Inflammatory macrophage (primary cell): ENCODE measurements at regions not wholly inside any gene's neighbourhood (a gene's known extent, or its start where the extent isn't known, plus 50 kb on each side); places are given as distances from the start of the nearest gene placed in this dataset.
"Not testable (repeated sequence)": the region's sequence is repeated elsewhere in the genome, so short reads cannot be mapped to it uniquely, and the experiment has no call there.

Source experiments
- DNase-seq, 2 donors: peaks; one replicate each; pipeline ENCODE4 v3.0.0-alpha.2; 2020 to 2022

DNA sequence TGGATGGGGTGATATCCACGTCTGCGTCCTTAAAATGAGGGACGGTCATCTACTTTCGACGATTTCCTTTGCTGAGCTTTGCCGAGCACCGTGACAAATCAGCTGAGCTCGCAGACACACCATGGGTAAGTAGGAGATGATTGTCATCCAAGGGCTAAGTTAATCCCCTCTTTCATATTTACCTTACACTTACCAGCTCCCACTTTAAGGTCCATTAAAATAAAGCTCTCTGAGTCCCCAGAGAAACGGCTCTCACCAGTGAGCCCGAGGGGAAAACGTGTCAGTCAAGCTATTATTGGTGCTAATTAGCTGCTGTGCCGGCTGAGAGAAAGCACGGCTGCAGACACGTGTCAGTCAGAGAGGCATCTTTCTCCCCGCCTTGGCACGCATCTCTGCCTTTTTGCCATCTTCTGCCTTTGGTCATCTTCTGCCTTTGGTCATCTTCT lies 72.2 kb downstream of the CRLF2 start:
- no peak for DNase-seq

DNA sequence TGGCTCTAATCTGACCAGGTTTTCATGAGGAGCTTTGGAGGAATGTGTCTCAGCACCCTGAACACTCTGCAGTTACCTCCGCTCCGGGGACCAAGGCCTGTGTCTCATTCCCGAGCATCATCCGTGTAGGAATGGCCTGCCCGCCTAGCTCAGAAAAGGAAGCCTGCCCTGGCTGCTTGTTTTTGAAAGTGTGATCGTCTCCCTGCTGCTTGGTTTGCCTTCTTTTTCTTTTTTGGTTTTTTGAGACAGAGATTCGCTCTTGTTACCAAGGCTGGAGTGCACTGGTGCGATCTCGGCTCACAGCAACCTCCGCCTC lies 73.3 kb downstream of the CRLF2 start:
- DNase-seq, result no peak

GRCh38 chrX:1138476-1139184 lies 73.8 kb downstream of the CRLF2 start:
- DNase-seq, result no peak

DNA sequence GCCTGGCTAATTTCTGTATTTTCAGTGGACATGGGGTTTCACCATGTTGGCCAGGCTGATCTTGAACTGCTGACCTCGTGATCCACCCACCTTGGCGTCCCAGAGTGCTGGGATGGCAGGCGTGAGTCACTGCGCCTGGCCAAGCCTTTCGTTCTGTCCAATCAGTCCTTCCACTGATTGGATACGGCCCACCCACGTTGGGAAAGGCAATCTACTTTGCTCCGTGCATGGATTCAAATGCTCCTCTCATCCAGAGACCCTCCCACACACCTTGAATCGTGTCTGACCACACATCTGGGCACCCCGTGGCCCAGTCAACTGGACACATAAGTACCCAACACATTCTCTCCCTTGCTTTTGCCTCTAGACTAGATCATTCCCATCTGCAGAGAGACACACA lies 74.9 kb downstream of the CRLF2 start:
- DNase-seq, result no peak

DNA sequence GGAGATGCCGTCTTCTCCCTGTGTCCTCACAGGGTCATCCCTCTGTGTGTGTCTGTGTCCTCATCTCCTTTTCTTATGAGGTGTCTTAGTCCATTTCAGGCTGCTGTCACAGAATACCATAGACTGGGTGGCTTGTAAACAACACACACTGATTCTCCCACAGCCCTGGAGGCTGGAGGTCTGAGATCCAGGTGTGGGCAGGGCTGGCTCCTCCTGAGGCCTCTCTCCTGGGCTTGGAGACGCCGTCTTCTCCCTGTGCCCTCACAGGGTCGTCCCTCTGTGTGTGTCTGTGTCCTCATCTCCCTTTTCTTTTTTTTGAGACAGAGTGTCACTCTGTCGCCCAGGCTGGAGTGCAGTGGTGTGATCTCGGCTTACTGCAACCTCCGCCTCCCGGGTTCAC lies 75.9 kb downstream of the CRLF2 start:
- not testable (repeated sequence) for DNase-seq

- no peak for DNase-seq
These were observed 77.5 kb downstream of the CRLF2 start for GRCh38 chrX:1134976-1135375.

GRCh38 chrX:1134156-1134555 lies 78.3 kb downstream of the CRLF2 start:
- no peak for DNase-seq

DNA sequence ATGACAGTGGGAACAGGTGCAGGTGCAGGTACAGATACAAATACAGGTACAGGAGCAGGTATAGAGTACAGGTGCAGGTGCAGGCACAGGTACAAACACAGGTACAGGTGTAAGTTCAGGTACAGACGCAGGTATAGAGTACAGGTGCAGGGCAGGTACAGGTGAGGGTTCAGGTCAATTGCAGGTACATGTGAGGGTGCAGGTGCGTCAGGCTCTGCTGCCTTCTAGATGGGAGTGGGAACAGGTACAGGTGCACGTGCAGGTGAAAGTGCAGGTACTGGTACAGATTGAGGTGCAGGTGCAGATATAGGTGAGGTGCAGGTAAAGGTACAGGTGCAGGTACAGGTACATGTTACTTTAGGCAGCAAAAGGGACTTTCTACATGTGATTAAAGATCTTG lies 85.7 kb downstream of the CRLF2 start:
- DNase-seq, result no peak

GRCh38 chrX:1124531-1124930 lies 87.9 kb downstream of the CRLF2 start:
- DNase-seq, result no peak

DNA sequence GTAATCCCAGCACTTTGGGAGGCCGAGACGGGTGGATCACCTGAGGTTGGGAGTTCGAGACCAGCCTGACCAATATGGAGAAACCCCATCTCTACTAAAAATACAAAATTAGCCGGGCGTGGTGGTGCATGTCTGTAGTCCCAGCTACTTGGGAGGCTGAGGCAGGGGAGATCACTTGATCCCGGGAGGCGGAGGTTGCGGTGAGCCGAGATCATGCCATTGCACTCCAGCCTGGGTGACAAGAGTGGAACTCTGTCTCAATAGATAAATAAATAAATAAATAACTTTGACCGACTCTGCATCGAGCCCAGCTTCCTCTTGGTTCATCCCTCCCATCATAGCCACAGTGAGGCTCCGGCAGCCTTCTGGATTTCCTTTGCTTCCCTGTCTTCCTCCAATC lies 89.6 kb downstream of the CRLF2 start:
- not testable (repeated sequence) for DNase-seq

DNA sequence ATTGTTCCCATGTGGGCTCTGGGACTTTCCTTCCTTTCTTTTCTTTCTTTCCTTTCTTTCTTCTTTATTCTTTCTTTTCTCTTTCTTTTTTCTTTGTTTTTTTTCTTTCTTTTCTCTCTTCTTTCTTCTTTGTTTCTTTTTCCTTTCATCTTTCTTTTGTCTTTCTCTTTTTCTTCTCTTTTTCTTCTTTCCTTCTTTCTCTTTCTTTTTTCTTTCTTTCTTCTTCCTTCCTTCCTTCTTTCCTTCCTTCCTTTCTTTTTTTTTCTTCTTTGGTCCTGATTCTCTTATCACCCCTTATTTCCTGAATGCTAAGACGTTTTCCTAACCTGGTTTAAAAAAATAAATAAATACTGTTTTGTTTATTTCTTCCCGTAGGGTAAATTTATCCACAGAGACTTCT lies 93.2 kb downstream of the CRLF2 start:
- DNase-seq, result no peak

DNA sequence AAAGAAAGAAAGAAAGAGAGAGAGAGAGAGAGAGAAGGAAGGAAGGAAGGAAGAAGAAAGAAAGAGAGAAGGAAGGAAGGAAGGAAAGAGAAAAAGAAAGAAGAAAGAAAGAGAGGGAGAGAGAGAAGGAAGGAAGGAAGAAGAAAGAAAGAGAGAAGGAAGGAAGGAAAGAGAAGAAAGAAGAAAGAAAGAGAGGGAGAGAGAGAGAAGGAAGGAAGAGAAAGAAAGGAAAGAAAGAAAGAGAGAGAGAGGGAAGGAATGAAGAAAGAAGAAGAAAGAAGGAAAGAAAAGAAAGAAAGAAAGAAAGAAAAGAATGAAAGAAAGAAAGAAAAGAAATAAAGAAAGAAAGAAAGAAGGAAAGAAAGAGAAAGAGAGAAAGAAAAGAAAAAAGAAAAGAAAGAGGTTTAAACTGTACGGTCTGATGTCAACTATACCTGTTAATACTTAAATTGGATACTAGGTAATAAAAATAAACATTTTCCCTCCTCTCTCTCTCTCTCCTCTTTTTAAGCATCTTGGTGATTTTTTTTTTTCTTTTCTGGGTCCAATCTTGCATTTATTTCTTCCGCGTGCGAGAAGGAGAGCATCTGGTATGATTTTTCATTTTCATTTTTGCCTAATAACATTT lies 93.8 kb downstream of the CRLF2 start:
- no peak for DNase-seq

GRCh38 chrX:1115411-1115810 lies 97.0 kb downstream of the CRLF2 start:
- not testable (repeated sequence) for DNase-seq

DNA sequence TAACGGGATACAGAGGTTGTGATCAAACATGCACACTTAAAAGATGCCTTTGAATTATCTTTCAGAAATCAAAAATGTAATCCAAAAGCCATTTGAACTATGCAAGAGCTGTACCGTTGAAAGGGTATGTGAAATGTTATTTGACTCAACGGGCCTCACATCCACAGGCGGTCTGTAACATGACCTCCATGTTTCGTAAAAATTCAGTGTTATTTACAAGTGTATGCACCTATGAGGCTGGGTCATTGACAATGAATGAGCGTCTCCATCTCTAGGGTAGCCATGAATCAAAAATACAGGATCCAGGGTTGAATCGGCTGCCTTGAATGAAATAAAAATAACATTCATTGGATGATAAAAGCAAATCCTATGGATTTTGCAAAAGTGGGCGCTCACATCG lies 100.1 kb downstream of the CRLF2 start:
- no peak for DNase-seq

DNA sequence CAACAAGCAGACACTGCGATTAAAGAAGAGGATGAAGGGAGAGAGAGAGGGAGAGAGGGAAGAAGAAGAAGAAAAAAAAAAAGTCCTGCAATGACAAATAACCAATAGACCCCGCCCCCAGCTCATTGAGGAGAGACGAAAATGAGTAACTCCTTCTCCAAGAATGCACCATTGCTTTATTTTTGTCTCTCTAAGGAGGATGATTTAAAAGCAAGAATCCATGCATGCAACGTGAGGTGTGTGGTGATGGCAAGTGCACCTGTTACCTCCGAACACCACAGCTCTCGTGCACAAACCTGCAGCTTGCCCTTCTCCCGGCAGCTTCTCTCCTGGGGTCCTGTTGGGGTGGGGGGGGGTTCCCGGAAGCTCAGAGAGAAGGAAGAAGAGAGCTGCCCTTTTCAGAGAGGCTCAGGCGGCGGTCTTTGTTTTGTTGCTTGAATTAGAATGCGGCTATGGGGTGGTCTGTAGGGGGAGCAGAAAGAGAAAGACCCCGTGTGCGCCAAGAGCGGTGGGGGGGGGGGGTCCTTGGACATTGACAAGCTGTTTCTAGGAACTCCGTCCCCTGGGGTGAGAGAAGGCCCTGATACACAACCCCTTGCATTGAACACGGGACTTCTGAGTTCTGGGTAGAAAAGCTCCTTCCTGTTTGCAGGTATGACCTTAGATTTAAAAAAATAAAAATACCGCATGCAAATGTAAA lies 100.7 kb downstream of the CRLF2 start:
- no peak for DNase-seq

GRCh38 chrX:1109580-1110119 lies 102.8 kb downstream of the CRLF2 start:
- no peak for DNase-seq

DNA sequence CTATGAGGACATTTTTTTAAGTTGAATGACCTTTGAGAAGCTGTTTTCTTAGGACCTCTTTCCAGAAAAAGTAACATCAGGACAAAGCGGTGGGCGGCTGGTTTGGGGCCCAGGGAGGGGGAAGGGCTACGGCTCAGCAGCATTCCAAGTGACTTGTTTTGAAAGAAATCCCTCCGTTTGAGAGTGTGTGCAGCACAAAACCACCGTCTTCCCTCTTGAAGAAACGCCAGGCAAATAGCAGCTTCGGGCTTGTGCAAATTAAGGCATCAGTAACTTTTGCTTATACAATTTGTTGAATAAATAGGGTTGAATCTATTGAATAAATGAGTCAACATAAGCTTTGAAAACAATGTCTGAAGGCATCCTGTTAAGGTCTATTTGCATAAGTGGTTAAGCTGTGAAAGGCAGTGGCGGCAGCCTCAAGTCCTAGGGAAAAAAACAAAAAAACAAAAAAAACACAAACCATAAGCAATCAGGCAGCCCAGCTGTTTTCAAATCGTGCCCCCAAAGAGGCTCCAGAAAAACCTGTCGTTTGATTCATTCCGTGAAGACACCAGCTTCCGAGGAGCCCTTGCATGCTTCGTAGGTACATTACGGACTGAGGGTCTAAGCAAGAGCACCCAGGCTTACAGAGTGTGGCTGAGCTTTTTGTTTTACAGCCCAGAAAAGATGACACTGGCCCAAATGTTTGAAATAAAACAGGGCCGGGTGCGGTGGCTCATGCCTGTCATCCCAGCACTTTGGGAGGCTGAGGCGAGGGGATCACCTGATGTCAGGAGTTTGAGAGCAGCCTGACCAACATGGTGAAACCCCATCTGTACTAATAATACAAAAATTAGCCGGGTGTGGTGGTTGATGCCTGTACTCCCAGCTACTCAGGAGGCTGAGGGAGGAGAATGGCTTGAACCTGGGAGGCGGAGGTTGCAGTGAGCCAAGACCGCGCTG lies 103.7 kb downstream of the CRLF2 start:
- no peak for DNase-seq

- DNase-seq, result no peak
These were observed 105.8 kb downstream of the CRLF2 start for GRCh38 chrX:1106478-1107210.

- no peak for DNase-seq
These were observed 106.6 kb downstream of the CRLF2 start for GRCh38 chrX:1105671-1106419.

- not testable (repeated sequence) for DNase-seq
These were observed 107.4 kb downstream of the CRLF2 start for GRCh38 chrX:1105031-1105430.

GRCh38 chrX:1103360-1103759 lies 109.1 kb downstream of the CRLF2 start:
- DNase-seq, result no peak
